ENCODE measurements at regions not wholly inside any gene's neighbourhood (a gene's known extent, or its start where the extent isn't known, plus 50 kb on each side); places are given as distances from the start of the nearest gene placed in this dataset.

DNA sequence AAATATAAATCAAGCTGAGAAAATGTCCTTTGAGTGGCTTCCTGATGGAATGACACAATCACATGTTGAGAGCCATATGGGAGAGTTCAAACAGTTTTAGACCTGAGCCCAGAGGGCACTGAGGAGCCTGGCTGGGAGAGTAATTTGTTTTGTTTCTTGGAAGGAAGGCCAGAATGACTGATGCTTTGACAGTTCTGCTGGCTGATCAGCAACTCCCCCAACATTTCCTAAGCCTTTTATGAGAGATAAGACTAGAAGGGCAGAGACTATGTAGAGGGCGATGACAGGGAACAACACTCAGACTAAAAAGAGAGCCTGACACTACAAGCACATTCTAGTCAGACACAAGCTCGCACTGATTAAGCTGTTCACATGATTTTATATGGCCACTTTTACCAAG, 169.2 kb downstream of the COX7C start:
- DNase-seq: no peak

DNA sequence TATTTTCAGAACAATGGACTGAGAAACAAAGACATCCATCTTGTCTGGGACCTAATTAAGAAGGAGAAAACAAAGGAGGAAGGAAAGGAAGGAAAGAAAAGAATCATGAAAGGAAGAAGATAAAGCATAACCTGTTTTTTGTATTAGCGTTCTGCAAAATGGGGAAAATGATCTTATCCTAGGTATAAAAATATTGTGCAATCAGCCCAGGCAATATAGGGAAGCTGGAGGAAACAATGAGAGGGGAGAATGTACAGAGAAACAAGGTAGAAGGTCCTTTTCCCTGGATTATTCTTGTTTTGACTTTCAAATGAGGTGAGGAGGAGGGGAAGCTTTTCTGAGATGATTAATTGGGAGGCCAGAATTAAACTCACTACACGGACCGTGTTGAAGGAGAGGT, 177.9 kb downstream of the COX7C start:
- DNase-seq: no peak

DNA sequence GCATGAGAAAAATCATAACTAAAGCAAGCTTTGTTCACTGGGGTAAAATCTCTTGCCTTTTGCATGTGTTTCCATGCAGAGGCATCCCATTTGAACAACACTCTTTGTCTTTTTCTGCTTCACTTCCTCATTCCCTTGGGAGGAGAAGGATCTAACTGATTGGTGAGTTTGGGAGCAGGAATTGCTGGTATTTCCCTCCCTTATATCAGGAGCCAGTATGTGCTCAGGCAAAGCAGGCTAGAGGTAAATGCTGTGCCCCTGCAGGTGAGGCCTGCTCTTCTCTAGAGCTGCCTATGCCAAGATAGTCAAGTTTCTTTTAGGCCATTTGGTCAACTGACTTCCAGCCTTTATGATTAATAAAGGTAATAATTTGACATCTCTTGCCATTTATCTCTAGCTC, 179.9 kb downstream of the COX7C start:
- no peak for DNase-seq

- DNase-seq: no peak
Measured at GRCh38 chr5:86806206-86806605, 188.5 kb downstream of the COX7C start.

GRCh38 chr5:86807046-86808031, 189.6 kb downstream of the COX7C start:
- no peak for DNase-seq

DNA sequence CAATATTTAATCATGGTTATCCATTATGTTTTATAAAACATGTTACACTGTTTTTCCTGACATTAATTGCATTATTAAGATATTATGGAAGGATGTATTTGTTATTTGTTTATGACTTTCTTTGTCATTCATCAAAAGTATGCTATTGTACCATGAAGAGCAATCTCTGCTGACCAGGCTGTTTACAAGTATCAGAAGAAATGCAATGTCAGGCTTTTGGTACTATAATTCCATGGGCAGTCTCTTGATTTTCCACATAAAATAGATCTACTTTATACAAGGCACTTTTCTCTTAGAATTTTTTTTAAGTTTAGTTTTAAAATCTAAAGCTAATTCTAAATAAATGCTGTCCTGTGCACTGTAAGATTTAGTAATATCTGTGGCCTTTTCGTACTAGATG, 196.6 kb downstream of the COX7C start:
- DNase-seq: no peak

GRCh38 chr5:86814907-86815306, 197.2 kb downstream of the COX7C start:
- DNase-seq: no peak

DNA sequence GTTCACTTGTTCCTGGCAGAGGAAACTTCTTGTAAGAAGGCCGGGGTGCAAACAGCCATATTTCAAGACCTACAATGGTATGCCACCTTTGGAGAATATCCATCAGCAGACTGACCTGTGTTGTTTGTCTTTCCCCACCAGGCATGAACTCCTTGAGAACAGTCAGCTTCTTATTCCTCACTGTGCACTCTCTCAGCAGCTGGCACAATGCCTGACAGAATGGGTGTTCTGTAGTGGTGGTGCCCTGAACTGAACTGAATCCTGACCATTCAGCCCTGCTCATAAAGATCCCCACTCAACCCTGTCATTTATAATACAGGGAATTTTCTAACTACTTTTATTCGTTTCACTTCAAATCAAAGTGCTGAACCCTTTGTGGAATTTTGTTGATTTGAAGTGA, 206.9 kb downstream of the COX7C start:
- no peak for DNase-seq

DNA sequence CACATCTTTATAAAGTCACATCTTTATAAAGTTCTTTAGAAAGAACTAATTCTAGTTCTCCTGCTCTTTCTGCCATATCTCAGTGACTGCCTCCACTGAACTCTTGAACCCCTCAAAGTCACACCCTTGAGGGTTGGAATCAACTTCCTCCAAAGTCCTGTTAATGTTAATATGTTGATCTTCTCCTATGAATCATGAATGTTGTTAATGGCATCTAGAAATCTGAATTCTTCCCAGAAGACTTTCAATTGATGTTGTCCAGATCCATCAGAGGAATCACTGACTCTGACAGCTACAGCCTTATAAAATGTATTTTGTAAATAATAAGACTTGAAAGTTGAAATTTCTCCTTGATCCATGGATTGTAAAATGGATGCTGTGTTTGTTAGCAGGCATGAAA, 213.4 kb downstream of the COX7C start:
- DNase-seq: no peak

DNA sequence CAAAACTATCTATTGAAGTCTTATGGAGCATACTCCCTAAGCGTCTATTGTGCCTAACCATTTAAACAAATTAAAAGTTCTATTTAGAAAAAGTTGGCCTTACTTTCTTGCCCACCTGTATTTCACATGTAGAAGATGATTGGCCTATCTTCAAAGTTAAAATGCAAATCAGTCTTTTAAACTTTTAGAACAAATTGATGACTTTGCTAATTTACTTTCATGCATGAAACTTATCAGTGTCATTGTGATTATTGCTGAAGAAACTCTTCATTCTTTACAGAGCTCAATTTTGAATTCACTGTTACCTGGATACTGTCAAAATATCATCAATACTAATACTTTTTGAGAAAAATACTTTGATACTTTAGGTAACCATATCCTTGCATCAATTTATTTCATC, 216.1 kb downstream of the COX7C start:
- DNase-seq: no peak

DNA sequence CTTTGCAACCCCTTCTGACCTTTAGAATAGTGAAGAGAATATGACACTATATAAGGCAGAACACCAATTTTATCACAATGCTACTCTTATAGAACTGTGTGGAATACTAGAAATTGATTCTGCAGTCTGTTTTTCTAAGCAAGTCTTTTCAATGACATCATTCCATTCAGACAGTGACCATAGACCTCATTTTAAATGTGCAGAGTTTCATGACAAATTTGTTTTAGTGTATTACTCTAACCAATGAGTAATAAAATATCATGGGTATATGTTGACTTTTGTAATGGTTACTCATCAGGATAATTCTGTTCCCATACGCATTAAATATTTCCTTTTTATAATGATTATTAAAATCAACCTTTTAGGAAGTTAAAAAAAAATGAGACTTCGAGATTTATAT, 219.9 kb downstream of the COX7C start:
- DNase-seq: no peak

DNA sequence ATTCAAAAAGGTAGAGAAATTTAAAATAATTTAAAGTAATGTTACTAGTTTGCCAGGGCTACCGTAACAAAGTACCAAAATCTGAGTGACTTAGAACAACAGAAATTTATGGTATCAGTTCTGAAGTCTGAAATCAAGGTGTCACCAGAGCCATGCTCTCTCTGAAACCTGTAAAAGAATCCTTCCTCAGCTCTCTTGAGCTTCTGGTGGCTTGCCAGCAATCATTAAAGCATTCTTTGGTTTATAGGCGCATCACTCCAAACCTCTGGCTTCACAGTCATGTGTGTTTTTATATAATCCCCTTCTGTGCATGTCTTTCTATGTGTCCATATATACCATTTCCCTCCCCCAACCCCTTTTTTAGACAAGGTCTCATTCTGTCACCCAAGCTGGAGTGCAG, 220.3 kb downstream of the COX7C start:
- no peak for DNase-seq

GRCh38 chr5:86841000-86841644, 223.4 kb downstream of the COX7C start:
- no peak for DNase-seq

GRCh38 chr5:86858442-86858841, 240.7 kb downstream of the COX7C start:
- DNase-seq: no peak

- DNase-seq: no peak
Measured at GRCh38 chr5:86861512-86861911, 243.8 kb downstream of the COX7C start.

GRCh38 chr5:86862093-86862492, 244.4 kb downstream of the COX7C start:
- no peak for DNase-seq

DNA sequence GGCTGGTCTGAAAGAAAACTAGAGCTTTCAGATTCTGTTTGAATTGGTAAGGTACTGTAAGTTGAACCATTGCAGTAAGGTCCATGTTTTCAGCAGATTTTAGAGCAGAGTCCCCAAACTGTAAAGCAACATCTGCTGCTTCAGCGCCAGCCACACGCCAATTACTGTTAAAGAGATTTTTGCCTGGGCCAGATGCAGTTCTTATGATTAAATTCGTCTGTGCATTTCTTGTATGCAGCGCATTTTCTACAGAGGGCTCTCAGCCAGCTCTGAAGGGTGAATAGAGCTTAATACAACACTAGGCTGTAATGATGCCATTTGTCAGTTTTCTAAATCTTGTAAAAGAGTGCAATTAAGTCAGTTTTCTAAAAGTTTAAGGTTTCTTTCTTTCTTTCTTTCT, 246.3 kb downstream of the COX7C start:
- no peak for DNase-seq

GRCh38 chr5:86865256-86865785, 247.6 kb downstream of the COX7C start:
- no peak for DNase-seq

DNA sequence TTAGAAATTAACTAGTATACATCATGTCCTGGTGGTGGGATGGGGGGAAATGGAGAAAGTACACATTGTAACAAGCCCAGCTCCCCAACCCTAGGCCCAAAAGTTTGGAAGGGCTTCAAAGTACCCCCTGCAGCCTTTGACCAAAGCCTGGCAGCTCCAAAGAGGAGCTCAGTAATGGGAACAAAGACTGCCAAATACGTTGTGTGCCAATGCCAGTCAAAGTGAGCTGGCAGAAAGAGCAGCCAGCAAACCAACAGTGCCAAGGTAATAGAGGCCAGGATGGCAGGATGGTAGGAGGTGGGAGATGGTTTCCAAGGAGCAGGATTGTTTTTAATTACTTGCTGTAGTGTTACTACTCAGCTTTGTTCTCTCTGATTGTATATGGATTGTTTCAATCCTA, 248.3 kb downstream of the COX7C start:
- DNase-seq: no peak

DNA sequence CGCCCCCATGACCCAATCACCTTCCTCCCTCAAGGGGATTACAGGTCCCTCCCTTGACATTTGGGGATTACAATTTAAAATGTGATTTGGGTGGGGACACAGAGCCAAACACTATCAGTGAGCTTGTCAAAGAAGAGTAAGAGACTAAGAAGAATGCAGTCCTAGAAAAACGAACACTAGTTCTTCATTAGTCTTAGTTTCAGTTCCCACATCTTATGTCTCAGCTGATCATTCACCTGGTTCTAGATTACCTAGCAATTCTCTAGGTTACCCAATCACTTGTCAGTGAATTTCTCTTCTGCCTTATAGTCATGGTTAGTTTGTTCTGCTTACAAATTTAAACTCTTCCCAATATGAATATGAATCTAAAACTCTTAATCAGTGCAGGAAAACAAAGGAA, 251.5 kb downstream of the COX7C start:
- no peak for DNase-seq

- no peak for DNase-seq
Measured at GRCh38 chr5:86875539-86875938, 257.8 kb downstream of the COX7C start.

- DNase-seq: no peak
Measured at GRCh38 chr5:86878250-86878649, 260.5 kb downstream of the COX7C start.

- DNase-seq: no peak
Measured at GRCh38 chr5:86879086-86879485, 261.3 kb downstream of the COX7C start.

DNA sequence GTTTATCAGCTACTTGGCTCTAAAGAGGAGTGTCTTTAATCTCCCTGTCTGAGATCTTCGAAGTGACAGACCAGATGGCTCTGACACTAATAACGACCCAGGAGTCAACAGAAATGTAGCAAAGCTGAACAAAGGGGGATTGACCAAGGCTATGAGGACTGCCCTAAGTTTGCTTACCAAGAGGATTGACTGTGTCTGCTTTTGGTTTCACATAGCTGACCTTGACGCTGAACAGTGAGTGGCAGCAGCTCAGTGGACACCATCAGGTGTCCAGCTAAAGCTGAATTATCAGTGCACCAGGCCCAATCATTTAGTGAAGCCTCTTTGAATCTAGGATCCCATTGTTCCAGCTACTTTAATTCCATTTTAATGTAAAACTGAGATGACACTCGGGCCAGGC, 262.6 kb downstream of the COX7C start:
- DNase-seq: no peak

Measured in inflammatory macrophage treated with lipopolysaccharide for 1 hour (primary cell).